Suprapubic skin (tissue), 4 donors: ENCODE measurements at regions not wholly inside any gene's neighbourhood (a gene's known extent, or its start where the extent isn't known, plus 50 kb on each side); places are given as distances from the start of the nearest gene placed in this dataset.

ENCODE experiments used
- DNase-seq, 2 donors: peaks; one replicate each; pipeline ENCODE4 v3.0.0-alpha.2; 2019; ENCODE audit warnings: low spot score in 2 of 2
- H3K27ac ChIP-seq: fragments of 200-600 bp; sonication (generic); one replicate; pipeline ENCODE4 v1.5.1; 2019
- H3K27me3 ChIP-seq: fragments of 200-600 bp; sonication (generic); one replicate; pipeline ENCODE4 v1.5.1; 2019
- H3K36me3 ChIP-seq: fragments of 200-600 bp; sonication (generic); one replicate; pipeline ENCODE4 v1.5.1; 2019
- H3K4me1 ChIP-seq: fragments of 200-600 bp; sonication (generic); one replicate; pipeline ENCODE4 v1.5.1; 2019
- H3K4me3 ChIP-seq: fragments of 200-600 bp; sonication (generic); one replicate; pipeline ENCODE4 v1.5.1; 2019; ENCODE audit warnings: mild to moderate bottlenecking
- H3K9me3 ChIP-seq: fragments of 200-600 bp; sonication (generic); one replicate; pipeline ENCODE4 v1.5.1; 2019
- EP300 ChIP-seq: sonication (generic); formaldehyde crosslinking; IDR thresholded peaks from one replicate; pipeline ENCODE4 v1.6.1; 2017; ENCODE audit warnings: antibody characterized with exemption
- POLR2A ChIP-seq, 2 donors: fragments of 450-650 bp; IDR thresholded peaks; one replicate each; pipeline ENCODE4 v1.6.1; 2017; ENCODE audit warnings: antibody characterized with exemption in 2 of 2, mild to moderate bottlenecking in 2 of 2, moderate library complexity in 2 of 2
- POLR2AphosphoS5 ChIP-seq, 3 donors: sonication (generic); formaldehyde crosslinking; IDR thresholded peaks; one replicate each; pipeline ENCODE4 v1.6.1; 2017; ENCODE audit warnings: antibody characterized with exemption in 3 of 3
- WGBS: methylation state at CpG from one replicate; pipeline ENCODE4 v1.1.5; 2018; 5-methylcytosine and 5-hydroxymethylcytosine counted together
- TF ChIP-seq, protein P1 (sequence below), 2 donors: fragments of 200-600 bp in 1 of 2; fragments of 450-650 bp in 1 of 2; sonication (generic) in 1 of 2; IDR thresholded peaks; one replicate each; pipeline ENCODE4 v1.5.1; 2016 to 2019; ENCODE audit warnings: antibody characterized with exemption in 2 of 2, mild to moderate bottlenecking in 1 of 2, moderate library complexity in 1 of 2

DNA sequence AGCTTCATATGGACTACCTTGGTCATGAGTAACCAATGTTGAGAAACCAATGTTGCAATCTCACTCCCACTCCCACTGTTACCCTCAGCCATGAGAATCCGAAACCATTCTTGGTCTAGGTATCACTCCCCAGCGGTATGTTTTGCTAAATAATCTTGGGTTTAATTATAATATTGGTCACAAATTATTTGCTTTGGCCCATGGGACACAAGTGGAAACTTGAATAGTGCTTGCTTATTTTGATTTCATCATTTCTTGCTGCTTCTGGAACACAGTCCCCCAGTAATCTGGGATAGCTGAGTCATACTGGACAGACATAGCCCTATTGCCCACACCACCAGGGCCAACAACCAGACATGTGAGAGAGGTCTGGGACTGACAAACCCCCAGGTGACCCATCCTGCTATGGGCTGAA lies 171.6 kb upstream of the IPO5 start:
- no peak overlapping the region for H3K4me3 ChIP-seq
- H3K27me3 ChIP-seq: no peaks in the 10 kb centered on the region
- TF ChIP-seq POLR2A (IDR thresholded peaks at IDR 0.05) (no peak), POLR2AphosphoS5 (IDR thresholded peaks at IDR 0.05) (no peak), EP300 (no peak)
- TF ChIP-seq, protein P1, sequence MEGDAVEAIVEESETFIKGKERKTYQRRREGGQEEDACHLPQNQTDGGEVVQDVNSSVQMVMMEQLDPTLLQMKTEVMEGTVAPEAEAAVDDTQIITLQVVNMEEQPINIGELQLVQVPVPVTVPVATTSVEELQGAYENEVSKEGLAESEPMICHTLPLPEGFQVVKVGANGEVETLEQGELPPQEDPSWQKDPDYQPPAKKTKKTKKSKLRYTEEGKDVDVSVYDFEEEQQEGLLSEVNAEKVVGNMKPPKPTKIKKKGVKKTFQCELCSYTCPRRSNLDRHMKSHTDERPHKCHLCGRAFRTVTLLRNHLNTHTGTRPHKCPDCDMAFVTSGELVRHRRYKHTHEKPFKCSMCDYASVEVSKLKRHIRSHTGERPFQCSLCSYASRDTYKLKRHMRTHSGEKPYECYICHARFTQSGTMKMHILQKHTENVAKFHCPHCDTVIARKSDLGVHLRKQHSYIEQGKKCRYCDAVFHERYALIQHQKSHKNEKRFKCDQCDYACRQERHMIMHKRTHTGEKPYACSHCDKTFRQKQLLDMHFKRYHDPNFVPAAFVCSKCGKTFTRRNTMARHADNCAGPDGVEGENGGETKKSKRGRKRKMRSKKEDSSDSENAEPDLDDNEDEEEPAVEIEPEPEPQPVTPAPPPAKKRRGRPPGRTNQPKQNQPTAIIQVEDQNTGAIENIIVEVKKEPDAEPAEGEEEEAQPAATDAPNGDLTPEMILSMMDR (IDR thresholded peaks at IDR 0.05): no peak
- DNase-seq: no peak
- H3K27ac ChIP-seq: no peak overlapping the region
- H3K4me1 ChIP-seq: no peaks in the 10 kb centered on the region
- H3K9me3 ChIP-seq: no peaks in the 10 kb centered on the region
- 93% methylated on average over 2 of the region's 2 CpGs for WGBS
- H3K36me3 ChIP-seq: no peaks in the 10 kb centered on the region

DNA sequence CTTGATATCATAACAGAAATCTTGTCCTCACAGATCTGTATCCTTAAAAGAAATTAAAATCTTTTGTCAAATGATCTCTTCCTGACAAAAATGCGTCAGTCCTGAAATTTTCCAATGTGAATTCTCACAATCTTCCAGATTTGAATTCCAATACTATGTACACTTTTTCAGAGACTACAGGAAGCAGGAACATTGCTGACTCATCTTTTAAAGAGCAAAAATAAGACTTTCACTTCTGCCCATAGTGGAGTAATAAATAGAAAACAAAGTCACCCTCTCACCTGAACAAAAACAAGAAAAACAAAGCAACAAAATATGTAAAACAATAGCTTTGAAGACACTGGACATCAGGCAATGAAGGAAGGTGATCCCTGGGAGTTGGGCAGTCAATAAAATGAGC lies 167.0 kb upstream of the IPO5 start:
- no peaks in the 10 kb centered on the region for H3K27me3 ChIP-seq
- no peak overlapping the region for H3K27ac ChIP-seq
- no peaks in the 10 kb centered on the region for H3K4me1 ChIP-seq
- no peak overlapping the region for H3K4me3 ChIP-seq
- no peak for DNase-seq
- peaks cover 4% of the 10 kb centered on the region for H3K9me3 ChIP-seq
- TF ChIP-seq EP300: no peak
- TF ChIP-seq, protein P1 (IDR thresholded peaks at IDR 0.05): no peak
- no peak for TF ChIP-seq POLR2A (IDR thresholded peaks at IDR 0.05)
- TF ChIP-seq POLR2AphosphoS5 (IDR thresholded peaks at IDR 0.05): no peak
- no peaks in the 10 kb centered on the region for H3K36me3 ChIP-seq
- WGBS: 64% methylated on average over 1 of the region's 1 CpG

DNA sequence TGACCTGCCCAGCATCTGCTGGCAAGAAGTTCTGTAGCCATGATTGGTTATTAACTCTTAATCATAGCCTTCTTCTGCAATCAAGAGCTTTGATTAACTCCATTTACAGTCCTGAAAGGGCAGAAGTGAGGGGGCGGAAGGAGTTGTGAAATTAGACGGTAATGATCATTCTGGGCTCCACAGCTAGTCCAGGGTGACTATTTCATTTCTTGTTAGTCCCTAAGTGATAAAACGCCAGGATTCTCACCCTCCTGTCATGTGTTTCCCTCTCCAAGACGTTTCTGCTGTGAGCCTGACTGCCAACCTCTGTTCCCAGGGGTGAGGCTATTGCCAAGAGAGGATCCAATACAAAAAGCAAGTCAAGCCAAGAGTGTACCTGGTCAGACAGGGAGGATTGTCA lies 155.9 kb upstream of the IPO5 start:
- WGBS: 53% methylated on average over 4 of the region's 4 CpGs
- no peak overlapping the region for H3K4me3 ChIP-seq
- no peaks in the 10 kb centered on the region for H3K36me3 ChIP-seq
- no peaks in the 10 kb centered on the region for H3K27me3 ChIP-seq
- DNase-seq: no peak
- H3K4me1 ChIP-seq: peaks cover 9% of the 10 kb centered on the region
- peaks cover 19% of the 10 kb centered on the region for H3K9me3 ChIP-seq
- TF ChIP-seq POLR2A (IDR thresholded peaks at IDR 0.05) (no peak), EP300 (no peak), POLR2AphosphoS5 (IDR thresholded peaks at IDR 0.05) (no peak)
- TF ChIP-seq, protein P1 (IDR thresholded peaks at IDR 0.05): no peak
- peak overlapping the region; percentile 57 for H3K27ac ChIP-seq

DNA sequence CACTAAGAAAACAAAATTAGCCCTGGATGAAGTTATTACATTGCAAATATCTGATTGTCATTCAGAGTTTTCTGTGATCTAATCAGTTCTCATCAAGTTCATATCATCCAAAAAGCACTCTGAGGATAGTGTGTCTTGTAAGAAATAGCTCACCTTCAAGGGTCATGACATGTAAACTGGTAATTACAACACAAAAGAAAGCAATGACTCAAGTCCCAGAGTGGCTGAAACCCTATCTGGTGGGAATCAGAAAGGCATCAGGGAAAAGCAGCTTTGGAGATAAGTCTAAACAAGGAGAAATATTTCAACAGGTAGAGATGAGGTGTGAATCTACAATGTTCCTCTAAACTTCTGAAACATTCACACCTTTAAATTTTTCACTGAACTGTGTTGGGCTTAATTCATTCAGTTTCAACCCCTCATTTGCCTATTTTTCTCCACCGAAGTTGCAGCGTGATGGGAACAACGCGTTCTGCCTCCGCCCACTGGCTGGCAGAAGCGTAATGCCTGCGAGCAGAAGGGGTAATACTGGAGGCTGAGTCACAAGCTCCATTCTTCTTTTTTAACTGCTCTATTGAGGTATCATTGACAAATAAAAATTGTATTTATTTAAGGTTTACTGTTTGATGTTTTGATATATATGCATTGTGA lies 155.2 kb upstream of the IPO5 start:
- Histone ChIP-seq H3K27ac (peak overlapping the region; percentile 57), H3K4me1 (peaks cover 9% of the 10 kb centered on the region), H3K27me3 (no peaks in the 10 kb centered on the region), H3K36me3 (no peaks in the 10 kb centered on the region), H3K9me3 (peaks cover 12% of the 10 kb centered on the region), H3K4me3 (no peak overlapping the region)
- no peak for DNase-seq
- TF ChIP-seq POLR2A (IDR thresholded peaks at IDR 0.05) (no peak), EP300 (no peak), POLR2AphosphoS5 (IDR thresholded peaks at IDR 0.05) (no peak)
- TF ChIP-seq, protein P1 (IDR thresholded peaks at IDR 0.05): no peak
- WGBS: 79% methylated on average over 7 of the region's 7 CpGs

DNA sequence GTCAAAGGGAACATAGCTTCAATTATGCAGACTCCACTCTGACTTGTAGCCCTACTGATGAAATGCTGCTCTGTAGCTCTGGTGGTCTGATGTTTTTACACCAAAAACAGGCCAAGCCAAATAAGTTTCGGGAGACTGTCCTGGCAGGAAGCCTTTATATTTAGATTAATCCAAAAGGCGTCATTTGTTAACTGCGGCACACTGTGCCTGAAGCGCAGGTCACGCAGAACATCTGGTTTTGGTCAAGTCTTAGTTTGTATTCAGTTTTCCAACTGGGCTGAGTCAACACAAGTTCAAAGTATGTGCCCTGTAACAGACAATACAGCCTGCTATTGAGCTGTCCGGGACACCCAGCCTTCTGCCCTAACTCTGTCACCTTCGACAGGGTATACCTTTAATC lies 154.6 kb upstream of the IPO5 start:
- H3K4me1 ChIP-seq: peaks cover 9% of the 10 kb centered on the region
- WGBS: 72% methylated on average over 7 of the region's 7 CpGs
- H3K36me3 ChIP-seq: no peaks in the 10 kb centered on the region
- H3K27me3 ChIP-seq: no peaks in the 10 kb centered on the region
- peak overlapping the region; percentile 47 for H3K27ac ChIP-seq
- H3K4me3 ChIP-seq: no peak overlapping the region
- DNase-seq: no peak
- TF ChIP-seq, protein P1 (IDR thresholded peaks at IDR 0.05): no peak
- no peak for TF ChIP-seq EP300
- TF ChIP-seq POLR2A (IDR thresholded peaks at IDR 0.05): no peak
- TF ChIP-seq POLR2AphosphoS5 (IDR thresholded peaks at IDR 0.05): no peak
- peaks cover 7% of the 10 kb centered on the region for H3K9me3 ChIP-seq
